ENCODE measurements at regions not wholly inside any gene's neighbourhood (a gene's known extent, or its start where the extent isn't known, plus 50 kb on each side); places are given as distances from the start of the nearest gene placed in this dataset.
"Not testable (repeated sequence)": the region's sequence is repeated elsewhere in the genome, so short reads cannot be mapped to it uniquely, and the experiment has no call there.

- TF ChIP-seq, protein P1, sequence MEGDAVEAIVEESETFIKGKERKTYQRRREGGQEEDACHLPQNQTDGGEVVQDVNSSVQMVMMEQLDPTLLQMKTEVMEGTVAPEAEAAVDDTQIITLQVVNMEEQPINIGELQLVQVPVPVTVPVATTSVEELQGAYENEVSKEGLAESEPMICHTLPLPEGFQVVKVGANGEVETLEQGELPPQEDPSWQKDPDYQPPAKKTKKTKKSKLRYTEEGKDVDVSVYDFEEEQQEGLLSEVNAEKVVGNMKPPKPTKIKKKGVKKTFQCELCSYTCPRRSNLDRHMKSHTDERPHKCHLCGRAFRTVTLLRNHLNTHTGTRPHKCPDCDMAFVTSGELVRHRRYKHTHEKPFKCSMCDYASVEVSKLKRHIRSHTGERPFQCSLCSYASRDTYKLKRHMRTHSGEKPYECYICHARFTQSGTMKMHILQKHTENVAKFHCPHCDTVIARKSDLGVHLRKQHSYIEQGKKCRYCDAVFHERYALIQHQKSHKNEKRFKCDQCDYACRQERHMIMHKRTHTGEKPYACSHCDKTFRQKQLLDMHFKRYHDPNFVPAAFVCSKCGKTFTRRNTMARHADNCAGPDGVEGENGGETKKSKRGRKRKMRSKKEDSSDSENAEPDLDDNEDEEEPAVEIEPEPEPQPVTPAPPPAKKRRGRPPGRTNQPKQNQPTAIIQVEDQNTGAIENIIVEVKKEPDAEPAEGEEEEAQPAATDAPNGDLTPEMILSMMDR (IDR thresholded peaks at IDR 0.05) = no peak
- no peak overlapping the region for H3K4me2 ChIP-seq (ENCODE audit: low read length)
- H3K27ac ChIP-seq = no peak overlapping the region
- H3K4me3 ChIP-seq (ENCODE audit: low read depth, low read length) = no peak overlapping the region
- H3K9ac ChIP-seq = no peak overlapping the region
- H3K4me1 ChIP-seq = no peaks in the 10 kb centered on the region
- H3K9me3 ChIP-seq (ENCODE audit: control insufficient read depth, low read length) = no peaks in the 10 kb centered on the region
- H3K36me3 ChIP-seq (ENCODE audit: control insufficient read depth, insufficient read depth, low read length) = no peaks in the 10 kb centered on the region
- no peaks in the 10 kb centered on the region for H3K27me3 ChIP-seq (ENCODE audit: control insufficient read depth, insufficient read depth, low read length)
- H3K79me2 ChIP-seq = no peaks in the 10 kb centered on the region
- H2AFZ ChIP-seq = no peak overlapping the region
Measured at GRCh38 chr16:51834133-51834532, 683.1 kb upstream of the SALL1 start.

- Histone ChIP-seq H3K4me2 (ENCODE audit: low read length) (no peak overlapping the region), H2AFZ (no peak overlapping the region), H3K79me2 (no peaks in the 10 kb centered on the region), H3K4me1 (no peaks in the 10 kb centered on the region), H3K4me3 (ENCODE audit: low read depth, low read length) (no peak overlapping the region), H3K27me3 (ENCODE audit: control insufficient read depth, insufficient read depth, low read length) (no peaks in the 10 kb centered on the region), H3K9me3 (ENCODE audit: control insufficient read depth, low read length) (no peaks in the 10 kb centered on the region), H3K27ac (no peak overlapping the region), H3K9ac (no peak overlapping the region), H3K36me3 (ENCODE audit: control insufficient read depth, insufficient read depth, low read length) (no peaks in the 10 kb centered on the region)
- TF ChIP-seq, protein P1 (IDR thresholded peaks at IDR 0.05) = no peak
Measured at GRCh38 chr16:51831595-51832367, 680.7 kb upstream of the SALL1 start.

- not testable (repeated sequence) for H3K27ac ChIP-seq; H3K4me1 ChIP-seq; H3K36me3 ChIP-seq (ENCODE audit: control insufficient read depth, insufficient read depth, low read length); H3K4me3 ChIP-seq (ENCODE audit: low read depth, low read length); H3K79me2 ChIP-seq; H3K4me2 ChIP-seq (ENCODE audit: low read length); H3K27me3 ChIP-seq (ENCODE audit: control insufficient read depth, insufficient read depth, low read length); H2AFZ ChIP-seq; H3K9me3 ChIP-seq (ENCODE audit: control insufficient read depth, low read length); H3K9ac ChIP-seq
Measured at GRCh38 chr16:51831034-51831433, 680.0 kb upstream of the SALL1 start.

DNA sequence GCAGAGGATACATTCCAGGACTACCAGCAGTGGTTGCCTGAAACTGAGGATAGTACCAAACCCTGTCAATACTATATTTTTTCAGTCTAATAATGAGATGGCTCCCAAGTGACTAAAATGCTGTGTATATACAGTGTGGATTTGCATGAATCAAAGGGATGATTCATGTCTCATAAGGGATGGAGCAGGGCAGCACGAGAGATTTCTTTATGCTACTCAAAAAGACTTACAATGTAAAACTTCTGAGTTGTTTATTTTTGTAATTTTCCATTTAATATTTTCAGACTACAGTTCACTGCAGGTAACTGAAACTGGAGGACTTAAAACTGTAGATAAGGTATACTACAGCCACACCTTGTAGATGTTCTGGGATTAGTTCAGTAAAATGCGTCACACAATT is 674.7 kb upstream of the SALL1 start:
- Histone ChIP-seq H3K27ac (no peak overlapping the region), H3K9me3 (ENCODE audit: control insufficient read depth, low read length) (no peaks in the 10 kb centered on the region), H3K9ac (no peak overlapping the region), H3K4me3 (ENCODE audit: low read depth, low read length) (no peak overlapping the region), H3K27me3 (ENCODE audit: control insufficient read depth, insufficient read depth, low read length) (no peaks in the 10 kb centered on the region), H3K79me2 (no peaks in the 10 kb centered on the region), H3K4me1 (no peaks in the 10 kb centered on the region), H3K4me2 (ENCODE audit: low read length) (no peak overlapping the region), H2AFZ (no peak overlapping the region), H3K36me3 (ENCODE audit: control insufficient read depth, insufficient read depth, low read length) (no peaks in the 10 kb centered on the region)
- TF ChIP-seq, protein P1 (IDR thresholded peaks at IDR 0.05) = no peak

DNA sequence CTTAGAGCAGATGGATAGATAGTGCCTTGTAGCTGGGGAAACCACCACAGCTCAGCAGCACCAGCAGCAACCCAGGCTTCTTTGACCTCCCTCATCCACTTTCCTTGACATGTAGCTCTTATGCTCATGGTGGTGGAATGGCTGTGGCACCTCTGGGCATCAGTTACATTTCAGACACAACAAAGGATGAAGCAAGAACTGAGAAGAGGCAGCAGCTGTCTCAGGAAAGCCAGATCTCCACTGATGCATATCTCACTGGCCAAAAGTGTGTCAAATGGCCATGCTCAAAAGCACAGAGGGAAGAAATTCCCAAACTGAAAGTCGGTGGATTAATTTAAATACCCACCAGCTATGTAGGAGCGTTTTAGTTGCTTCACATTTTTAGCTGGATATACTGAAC is 671.4 kb upstream of the SALL1 start:
- no peaks in the 10 kb centered on the region for H3K27me3 ChIP-seq (ENCODE audit: control insufficient read depth, insufficient read depth, low read length)
- H3K4me3 ChIP-seq (ENCODE audit: low read depth, low read length) = no peak overlapping the region
- no peak overlapping the region for H3K9ac ChIP-seq
- no peaks in the 10 kb centered on the region for H3K9me3 ChIP-seq (ENCODE audit: control insufficient read depth, low read length)
- H3K4me1 ChIP-seq = no peaks in the 10 kb centered on the region
- no peak overlapping the region for H3K4me2 ChIP-seq (ENCODE audit: low read length)
- H2AFZ ChIP-seq = peak overlapping the region; percentile 40
- H3K79me2 ChIP-seq = no peaks in the 10 kb centered on the region
- H3K27ac ChIP-seq = no peak overlapping the region
- TF ChIP-seq, protein P1 (IDR thresholded peaks at IDR 0.05) = no peak
- no peaks in the 10 kb centered on the region for H3K36me3 ChIP-seq (ENCODE audit: control insufficient read depth, insufficient read depth, low read length)
